HG02852 (cell line): ENCODE measurements at regions not wholly inside any gene's neighbourhood (a gene's known extent, or its start where the extent isn't known, plus 50 kb on each side); places are given as distances from the start of the nearest gene placed in this dataset.

Experiments used
- ATAC-seq: cut with Tn5 transposase; IDR thresholded peaks from one replicate; pipeline ENCODE4 v1.9.1; 2021; ENCODE audit warnings: mild to moderate bottlenecking, moderate library complexity; ENCODE audit not compliant: unreplicated experiment

GRCh38 chr5:113897748-113898147 is 384.3 kb downstream of the YTHDC2 start:
- ATAC-seq: no peak

DNA sequence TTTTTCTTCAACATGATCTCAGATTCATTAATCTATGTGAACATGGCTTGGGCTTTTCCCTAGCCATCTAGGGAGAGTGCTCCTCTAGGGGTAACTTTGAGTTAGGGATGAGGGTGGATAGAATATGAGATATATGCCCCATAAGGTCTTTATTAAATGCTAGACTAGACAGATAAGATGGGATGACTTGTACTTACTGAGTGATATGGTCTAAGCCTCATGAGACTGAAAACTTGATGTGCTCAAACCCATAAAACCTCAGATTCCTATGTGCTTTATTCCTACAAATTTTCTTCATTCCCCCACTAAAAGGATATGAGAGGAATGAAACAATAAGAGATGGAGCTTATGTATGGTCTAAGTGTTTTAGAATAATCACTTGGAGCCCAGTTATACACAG is 386.6 kb downstream of the YTHDC2 start:
- ATAC-seq: no peak

GRCh38 chr5:113900816-113901215 is 387.3 kb downstream of the YTHDC2 start:
- no peak for ATAC-seq

GRCh38 chr5:113901718-113902117 is 388.2 kb downstream of the YTHDC2 start:
- no peak for ATAC-seq

- ATAC-seq: no peak
These were observed 389.6 kb downstream of the YTHDC2 start for GRCh38 chr5:113902917-113903660.

DNA sequence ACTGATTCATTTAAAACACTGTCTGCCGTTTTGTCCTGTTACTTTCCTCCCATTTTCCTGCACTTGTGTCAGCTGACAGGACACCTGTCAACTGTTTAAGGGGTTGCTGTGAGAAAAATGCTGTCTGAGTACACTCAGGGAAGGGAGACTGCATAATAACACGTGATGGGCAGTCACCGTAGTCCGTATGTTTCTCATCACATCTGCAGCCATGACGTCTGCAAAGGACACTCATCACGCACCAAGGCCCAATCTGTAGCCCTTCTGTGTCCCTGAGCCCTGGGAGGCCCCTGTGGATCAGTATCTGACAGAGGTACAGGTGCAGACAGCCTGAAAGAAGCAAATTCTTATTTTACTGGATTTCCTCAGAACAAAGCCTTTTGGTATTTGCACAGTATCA is 396.3 kb downstream of the YTHDC2 start:
- ATAC-seq: no peak

DNA sequence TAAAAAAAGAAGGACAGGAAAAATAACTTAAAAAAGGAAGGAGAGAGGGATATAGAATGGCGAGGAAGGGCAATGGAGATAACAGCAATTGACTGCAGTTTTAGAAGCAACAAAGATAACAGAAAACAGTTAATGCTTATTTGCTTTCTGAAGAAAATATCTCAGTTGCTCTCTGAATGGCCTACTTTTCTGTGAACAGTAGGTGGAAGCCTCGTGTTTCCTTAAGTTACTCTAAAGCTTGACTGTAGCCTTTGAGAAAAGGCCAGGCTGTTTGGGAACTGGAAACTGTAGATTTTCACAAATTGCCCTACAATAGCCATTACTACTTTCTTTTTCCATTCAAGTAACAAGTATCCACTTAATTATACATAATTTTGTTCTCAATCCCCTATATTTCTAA is 404.5 kb downstream of the YTHDC2 start:
- no peak for ATAC-seq

- ATAC-seq: no peak
These were observed 408.8 kb downstream of the YTHDC2 start for GRCh38 chr5:113922343-113922742.

GRCh38 chr5:113935453-113935852 is 422.0 kb downstream of the YTHDC2 start:
- no peak for ATAC-seq

GRCh38 chr5:113937301-113937700 is 423.8 kb downstream of the YTHDC2 start:
- no peak for ATAC-seq

GRCh38 chr5:113939988-113940387 is 421.9 kb upstream of the KCNN2 start:
- ATAC-seq: no peak

GRCh38 chr5:113950186-113950585 is 411.7 kb upstream of the KCNN2 start:
- ATAC-seq: no peak

DNA sequence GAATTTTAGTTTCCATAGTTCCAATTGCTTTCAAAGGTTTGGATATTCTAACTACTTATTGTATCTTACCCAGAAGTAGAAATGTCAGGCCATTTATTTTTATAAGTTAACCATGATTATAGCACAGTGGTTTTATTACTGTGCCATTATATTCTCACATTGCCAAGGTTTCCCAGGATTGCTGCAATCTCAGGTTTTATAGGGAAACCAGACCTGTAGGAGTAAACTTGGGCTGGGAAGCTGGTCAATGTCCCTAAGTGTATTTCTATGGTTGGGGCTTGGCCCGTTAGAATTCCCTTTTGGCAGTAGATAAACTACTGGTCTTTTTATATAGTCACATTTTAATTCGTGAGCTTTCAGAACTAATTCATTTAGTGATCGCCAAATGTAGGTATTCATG is 396.6 kb upstream of the KCNN2 start:
- ATAC-seq: no peak

- ATAC-seq: no peak
These were observed 392.0 kb upstream of the KCNN2 start for GRCh38 chr5:113969901-113970300.

- no peak for ATAC-seq
These were observed 390.4 kb upstream of the KCNN2 start for GRCh38 chr5:113971454-113971853.

GRCh38 chr5:113974976-113975375 is 386.9 kb upstream of the KCNN2 start:
- no peak for ATAC-seq

GRCh38 chr5:113984928-113985327 is 376.9 kb upstream of the KCNN2 start:
- no peak for ATAC-seq

DNA sequence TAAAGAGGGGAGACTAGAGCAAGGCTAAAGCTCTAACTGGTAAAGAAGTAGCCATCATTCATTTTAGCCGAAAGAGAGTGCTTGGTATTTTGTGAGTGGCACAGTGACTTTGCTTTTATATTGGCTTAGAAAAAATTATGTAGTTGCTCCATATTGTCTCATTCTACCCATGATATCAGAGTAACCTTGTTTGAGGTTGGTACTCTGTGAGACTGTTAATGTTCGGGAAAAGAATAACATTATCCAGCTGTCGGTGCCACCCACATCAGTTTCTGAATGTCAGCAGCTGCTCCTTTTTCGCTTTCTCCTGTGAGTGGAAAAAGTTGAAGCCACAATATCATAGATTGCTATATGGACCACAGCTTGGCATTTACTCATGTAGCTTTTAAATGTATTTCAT is 376.4 kb upstream of the KCNN2 start:
- ATAC-seq: no peak

DNA sequence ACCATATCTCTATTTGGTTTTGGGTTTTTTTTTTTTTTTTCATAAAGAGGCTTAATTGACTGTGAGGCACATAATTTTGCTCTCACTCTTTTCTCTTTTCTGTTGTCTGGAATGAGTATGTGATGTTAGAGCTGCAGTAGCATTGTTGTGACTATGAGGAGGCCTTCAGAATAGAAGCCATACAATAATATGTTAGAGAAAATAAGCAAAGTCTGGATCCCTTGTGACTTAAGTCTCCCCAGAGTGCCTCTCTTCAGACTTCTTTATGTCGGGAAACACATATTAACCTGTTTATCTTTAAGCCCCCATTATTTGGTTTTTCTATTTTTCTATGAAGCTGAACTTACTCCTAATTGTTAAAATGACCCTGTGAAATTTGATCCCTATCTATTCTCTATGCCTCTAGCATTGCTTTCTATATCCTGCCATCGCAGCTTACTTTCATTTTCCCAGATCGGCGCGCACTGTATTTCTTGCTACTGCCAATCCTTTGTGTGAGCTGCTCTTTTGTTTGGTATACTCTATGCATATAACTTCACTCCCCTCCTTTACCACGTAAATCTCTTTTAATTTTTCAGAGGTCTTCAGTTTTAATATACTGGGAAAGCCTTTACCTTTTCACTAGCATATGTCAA is 372.5 kb upstream of the KCNN2 start:
- no peak for ATAC-seq

- no peak for ATAC-seq
These were observed 372.0 kb upstream of the KCNN2 start for GRCh38 chr5:113989913-113990305.

DNA sequence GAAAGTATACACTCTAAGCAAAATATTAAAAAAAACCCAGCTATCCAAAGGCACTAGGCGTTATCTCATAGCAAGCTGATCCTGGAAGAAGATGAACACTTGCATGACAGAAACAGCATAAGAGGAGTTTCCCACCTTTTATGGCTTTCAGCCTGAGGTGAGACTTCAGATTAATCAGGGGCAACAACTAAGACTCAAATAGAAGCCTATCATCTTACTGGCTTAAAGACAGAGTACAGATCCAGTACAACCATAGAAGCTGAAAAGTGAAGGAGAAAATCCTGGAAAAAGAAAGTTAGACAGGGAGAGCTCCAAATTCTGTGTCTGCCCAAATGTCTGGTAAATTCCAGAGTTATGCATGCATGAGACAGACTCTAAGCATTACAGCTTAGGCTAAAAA is 360.8 kb upstream of the KCNN2 start:
- ATAC-seq: no peak

GRCh38 chr5:114006582-114006981 is 355.3 kb upstream of the KCNN2 start:
- no peak for ATAC-seq

DNA sequence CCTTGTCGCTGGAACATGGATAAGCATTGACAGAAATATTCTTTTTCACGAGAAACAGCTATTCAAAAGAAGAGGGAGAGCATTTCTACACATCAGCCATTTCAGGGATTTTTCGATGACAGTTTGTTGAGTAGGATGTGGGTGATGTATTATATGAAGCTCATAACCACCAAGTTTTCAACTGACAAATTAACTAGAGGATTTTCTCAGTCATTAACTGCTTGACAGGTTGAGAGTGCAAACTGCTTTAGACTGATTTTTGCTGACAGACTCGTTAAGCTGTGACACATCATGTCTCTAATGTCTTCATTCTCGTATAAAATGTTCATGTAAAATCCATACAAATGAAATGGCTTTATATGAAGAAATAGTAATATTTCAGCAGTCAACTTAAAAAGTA is 354.2 kb upstream of the KCNN2 start:
- no peak for ATAC-seq
